GM12865 (cell line): ENCODE measurements at regions not wholly inside any gene's neighbourhood (a gene's known extent, or its start where the extent isn't known, plus 50 kb on each side); places are given as distances from the start of the nearest gene placed in this dataset.
"Not testable (repeated sequence)": the region's sequence is repeated elsewhere in the genome, so short reads cannot be mapped to it uniquely, and the experiment has no call there.

Experiments
- DNase-seq: peaks from one replicate; pipeline ENCODE4 v3.0.0; 2010; ENCODE audit warnings: low read depth
- H3K4me3 ChIP-seq: 2 replicates; pipeline ENCODE4 v1.5.1; 2011; ENCODE audit warnings: mild to moderate bottlenecking, low read depth, low read length, control low read depth
- CTCF ChIP-seq: IDR thresholded peaks from 2 replicates; pipeline ENCODE4 v1.5.1; 2011; ENCODE audit warnings: low read length, control low read depth, low read depth, inconsistent platforms; ENCODE audit not compliant: insufficient read depth; ENCODE audit errors: missing control alignments

- no peak for TF ChIP-seq CTCF
- DNase-seq = peak; percentile 50
- no peak overlapping the region for H3K4me3 ChIP-seq
Observed at GRCh38 chr3:118526758-118527513, 507.7 kb downstream of the IGSF11 start.

- TF ChIP-seq CTCF = no peak
- H3K4me3 ChIP-seq = no peak overlapping the region
- DNase-seq = peak; percentile 14
Observed at GRCh38 chr3:118527514-118528044, 507.1 kb downstream of the IGSF11 start.

- H3K4me3 ChIP-seq = no peak overlapping the region
- no peak for TF ChIP-seq CTCF
- DNase-seq = no peak
Observed at GRCh38 chr3:118529554-118529953, 505.1 kb downstream of the IGSF11 start.

GRCh38 chr3:118530350-118530922 is 504.2 kb downstream of the IGSF11 start:
- no peak overlapping the region for H3K4me3 ChIP-seq
- no peak for TF ChIP-seq CTCF
- DNase-seq = no peak

- H3K4me3 ChIP-seq, DNase-seq: not testable (repeated sequence)
Observed at GRCh38 chr3:118530927-118531356, 503.7 kb downstream of the IGSF11 start.

GRCh38 chr3:118531816-118532215 is 502.8 kb downstream of the IGSF11 start:
- TF ChIP-seq CTCF = no peak
- no peak for DNase-seq
- no peak overlapping the region for H3K4me3 ChIP-seq

GRCh38 chr3:118533676-118534075 is 501.0 kb downstream of the IGSF11 start:
- H3K4me3 ChIP-seq = no peak overlapping the region
- no peak for DNase-seq
- no peak for TF ChIP-seq CTCF
